Vagina (tissue), 2 donors: ENCODE measurements at regions not wholly inside any gene's neighbourhood (a gene's known extent, or its start where the extent isn't known, plus 50 kb on each side); places are given as distances from the start of the nearest gene placed in this dataset.
"Not testable (repeated sequence)": the region's sequence is repeated elsewhere in the genome, so short reads cannot be mapped to it uniquely, and the experiment has no call there.

Source experiments
- POLR2A ChIP-seq, 2 donors: fragments of 450-650 bp; IDR thresholded peaks; one replicate each; pipeline ENCODE4 v1.6.1; 2017; ENCODE audit warnings: antibody characterized with exemption in 2 of 2, mild to moderate bottlenecking in 2 of 2, moderate library complexity in 2 of 2
- POLR2AphosphoS5 ChIP-seq, 2 donors: sonication (generic); formaldehyde crosslinking; IDR thresholded peaks; one replicate each; pipeline ENCODE4 v1.9.0; 2017; ENCODE audit warnings: antibody characterized with exemption in 2 of 2, mild to moderate bottlenecking in 2 of 2, low read depth in 1 of 2; ENCODE audit not compliant: insufficient read depth in 1 of 2
- TF ChIP-seq, protein P1 (sequence below), 3 experiments: fragments of 450-650 bp in 2 of 3; fragments of 200-600 bp in 1 of 3; sonication (generic) in 1 of 3; IDR thresholded peaks; one replicate each; pipeline ENCODE4 v1.5.1; 2017 to 2019; ENCODE audit warnings: antibody characterized with exemption in 3 of 3, mild to moderate bottlenecking in 2 of 3, moderate library complexity in 2 of 3

GRCh38 chr7:83833721-83834120 lies 184.8 kb upstream of the SEMA3E start:
- TF ChIP-seq, protein P1, sequence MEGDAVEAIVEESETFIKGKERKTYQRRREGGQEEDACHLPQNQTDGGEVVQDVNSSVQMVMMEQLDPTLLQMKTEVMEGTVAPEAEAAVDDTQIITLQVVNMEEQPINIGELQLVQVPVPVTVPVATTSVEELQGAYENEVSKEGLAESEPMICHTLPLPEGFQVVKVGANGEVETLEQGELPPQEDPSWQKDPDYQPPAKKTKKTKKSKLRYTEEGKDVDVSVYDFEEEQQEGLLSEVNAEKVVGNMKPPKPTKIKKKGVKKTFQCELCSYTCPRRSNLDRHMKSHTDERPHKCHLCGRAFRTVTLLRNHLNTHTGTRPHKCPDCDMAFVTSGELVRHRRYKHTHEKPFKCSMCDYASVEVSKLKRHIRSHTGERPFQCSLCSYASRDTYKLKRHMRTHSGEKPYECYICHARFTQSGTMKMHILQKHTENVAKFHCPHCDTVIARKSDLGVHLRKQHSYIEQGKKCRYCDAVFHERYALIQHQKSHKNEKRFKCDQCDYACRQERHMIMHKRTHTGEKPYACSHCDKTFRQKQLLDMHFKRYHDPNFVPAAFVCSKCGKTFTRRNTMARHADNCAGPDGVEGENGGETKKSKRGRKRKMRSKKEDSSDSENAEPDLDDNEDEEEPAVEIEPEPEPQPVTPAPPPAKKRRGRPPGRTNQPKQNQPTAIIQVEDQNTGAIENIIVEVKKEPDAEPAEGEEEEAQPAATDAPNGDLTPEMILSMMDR (IDR thresholded peaks at IDR 0.05): not testable (repeated sequence)
- not testable (repeated sequence) for TF ChIP-seq POLR2A (IDR thresholded peaks at IDR 0.05); POLR2AphosphoS5 (IDR thresholded peaks at IDR 0.05; ENCODE audit: insufficient read depth in 1 of 2, low read depth in 1 of 2)
